Type B pancreatic cell (in vitro differentiated cells): ENCODE measurements at regions not wholly inside any gene's neighbourhood (a gene's known extent, or its start where the extent isn't known, plus 50 kb on each side); places are given as distances from the start of the nearest gene placed in this dataset.
"Not testable (repeated sequence)": the region's sequence is repeated elsewhere in the genome, so short reads cannot be mapped to it uniquely, and the experiment has no call there.

Source experiments
- DNase-seq: peaks from one replicate; pipeline ENCODE4 v3.0.0; 2021; ENCODE audit warnings: mixed read lengths; ENCODE audit not compliant: unreplicated experiment; ENCODE audit errors: extremely low spot score
- H3K27ac Mint-ChIP-seq: 2 replicates; pipeline ENCODE4 v1.8.0; 2021; ENCODE audit warnings: mild to moderate bottlenecking, mixed read lengths
- H3K27me3 Mint-ChIP-seq: 2 replicates; pipeline ENCODE4 v1.8.0; 2021; ENCODE audit warnings: mixed read lengths
- H3K36me3 Mint-ChIP-seq: 2 replicates; pipeline ENCODE4 v1.8.0; 2021; ENCODE audit warnings: mixed read lengths
- H3K4me1 Mint-ChIP-seq: one replicate; pipeline ENCODE4 v1.8.0; 2021; ENCODE audit warnings: mixed read lengths; ENCODE audit not compliant: unreplicated experiment
- H3K4me3 Mint-ChIP-seq: 2 replicates; pipeline ENCODE4 v1.8.0; 2021; ENCODE audit warnings: mild to moderate bottlenecking, mixed read lengths
- H3K9me3 Mint-ChIP-seq: 2 replicates; pipeline ENCODE4 v1.8.0; 2021; ENCODE audit warnings: mixed read lengths
- TF ChIP-seq, protein P1 (sequence below): fragments of 200-600 bp; sonication (generic); conservative IDR thresholded peaks from 2 replicates; pipeline ENCODE4 v1.5.0; 2021; ENCODE audit warnings: antibody characterized with exemption, mild to moderate bottlenecking

DNA sequence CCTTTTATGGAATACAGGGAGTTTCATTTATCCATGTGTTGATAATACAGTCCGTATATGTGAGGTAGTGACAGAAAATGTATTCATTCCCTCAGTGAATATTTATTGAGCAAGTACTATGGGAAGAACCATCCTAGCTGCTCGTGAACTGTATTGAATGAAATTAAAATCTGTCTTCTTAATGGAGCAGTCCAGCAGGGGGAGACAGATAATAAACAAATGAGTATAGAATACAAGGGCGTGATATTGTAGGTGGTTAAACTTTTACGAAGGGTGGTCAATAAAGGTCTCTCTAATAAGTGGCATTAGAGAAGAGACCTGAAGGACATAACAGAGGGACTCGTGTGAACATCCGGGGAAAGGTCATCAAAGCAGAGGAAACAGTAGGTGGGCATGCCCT is 62.7 kb upstream of the OSTN start:
- TF ChIP-seq, protein P1, sequence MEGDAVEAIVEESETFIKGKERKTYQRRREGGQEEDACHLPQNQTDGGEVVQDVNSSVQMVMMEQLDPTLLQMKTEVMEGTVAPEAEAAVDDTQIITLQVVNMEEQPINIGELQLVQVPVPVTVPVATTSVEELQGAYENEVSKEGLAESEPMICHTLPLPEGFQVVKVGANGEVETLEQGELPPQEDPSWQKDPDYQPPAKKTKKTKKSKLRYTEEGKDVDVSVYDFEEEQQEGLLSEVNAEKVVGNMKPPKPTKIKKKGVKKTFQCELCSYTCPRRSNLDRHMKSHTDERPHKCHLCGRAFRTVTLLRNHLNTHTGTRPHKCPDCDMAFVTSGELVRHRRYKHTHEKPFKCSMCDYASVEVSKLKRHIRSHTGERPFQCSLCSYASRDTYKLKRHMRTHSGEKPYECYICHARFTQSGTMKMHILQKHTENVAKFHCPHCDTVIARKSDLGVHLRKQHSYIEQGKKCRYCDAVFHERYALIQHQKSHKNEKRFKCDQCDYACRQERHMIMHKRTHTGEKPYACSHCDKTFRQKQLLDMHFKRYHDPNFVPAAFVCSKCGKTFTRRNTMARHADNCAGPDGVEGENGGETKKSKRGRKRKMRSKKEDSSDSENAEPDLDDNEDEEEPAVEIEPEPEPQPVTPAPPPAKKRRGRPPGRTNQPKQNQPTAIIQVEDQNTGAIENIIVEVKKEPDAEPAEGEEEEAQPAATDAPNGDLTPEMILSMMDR = peak; percentile 41
- Mint-ChIP-seq H3K27me3 (no peaks in the 10 kb centered on the region), H3K27ac (no peak overlapping the region), H3K4me1 (no peaks in the 10 kb centered on the region), H3K9me3 (no peaks in the 10 kb centered on the region), H3K4me3 (no peak overlapping the region), H3K36me3 (no peaks in the 10 kb centered on the region)
- DNase-seq = no peak

DNA sequence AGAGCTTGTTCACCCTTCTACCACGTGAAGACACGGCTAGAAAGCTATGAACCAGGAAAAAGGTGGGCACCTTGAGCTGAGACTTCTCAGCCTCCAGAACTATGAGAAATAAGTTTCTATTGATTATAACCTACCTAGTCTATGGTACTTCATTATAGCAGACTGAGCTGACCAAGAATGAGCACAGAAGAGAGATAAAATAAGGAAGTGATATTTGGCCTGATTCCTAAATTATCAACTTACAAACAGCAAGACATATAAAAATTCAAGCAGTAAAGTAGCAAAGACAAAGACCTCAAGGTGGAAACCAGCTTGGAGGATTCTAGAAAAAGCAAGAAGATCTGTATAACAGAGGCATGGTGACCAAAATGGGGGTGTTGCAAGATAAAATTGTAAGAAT is 63.9 kb upstream of the OSTN start:
- TF ChIP-seq, protein P1 = no peak
- H3K4me3 Mint-ChIP-seq = no peak overlapping the region
- no peaks in the 10 kb centered on the region for H3K4me1 Mint-ChIP-seq
- H3K36me3 Mint-ChIP-seq = no peaks in the 10 kb centered on the region
- no peak for DNase-seq
- no peak overlapping the region for H3K27ac Mint-ChIP-seq
- H3K9me3 Mint-ChIP-seq = no peaks in the 10 kb centered on the region
- no peaks in the 10 kb centered on the region for H3K27me3 Mint-ChIP-seq

GRCh38 chr3:191133359-191133758 is 65.7 kb upstream of the OSTN start:
- Mint-ChIP-seq H3K9me3 (no peaks in the 10 kb centered on the region), H3K36me3 (no peaks in the 10 kb centered on the region), H3K4me3 (no peak overlapping the region), H3K27me3 (no peaks in the 10 kb centered on the region), H3K27ac (no peak overlapping the region), H3K4me1 (no peaks in the 10 kb centered on the region)
- no peak for DNase-seq
- TF ChIP-seq, protein P1 = no peak

DNA sequence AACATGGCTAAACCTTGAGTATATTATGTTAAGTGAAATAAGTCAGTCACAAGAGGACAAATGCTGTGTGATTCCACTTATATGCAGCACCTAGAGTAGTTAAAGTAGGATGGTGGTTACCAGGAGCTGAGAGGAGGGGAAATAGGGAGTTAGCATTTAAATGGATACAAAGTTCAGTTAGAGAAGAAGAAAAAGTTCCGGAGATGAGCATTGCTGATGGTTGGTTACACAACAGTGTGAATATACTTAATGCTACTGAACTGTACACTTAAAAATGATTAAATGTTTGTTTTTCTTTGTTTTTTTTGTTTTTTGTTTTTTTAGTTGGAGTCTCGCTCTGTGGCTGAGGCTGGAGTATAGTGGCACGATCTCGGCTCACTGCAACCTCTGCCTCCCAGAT is 67.7 kb upstream of the OSTN start:
- H3K27me3 Mint-ChIP-seq = no peaks in the 10 kb centered on the region
- no peaks in the 10 kb centered on the region for H3K9me3 Mint-ChIP-seq
- no peak for DNase-seq
- no peaks in the 10 kb centered on the region for H3K4me1 Mint-ChIP-seq
- H3K27ac Mint-ChIP-seq = no peak overlapping the region
- no peak overlapping the region for H3K4me3 Mint-ChIP-seq
- TF ChIP-seq, protein P1 = no peak
- H3K36me3 Mint-ChIP-seq = no peaks in the 10 kb centered on the region

DNA sequence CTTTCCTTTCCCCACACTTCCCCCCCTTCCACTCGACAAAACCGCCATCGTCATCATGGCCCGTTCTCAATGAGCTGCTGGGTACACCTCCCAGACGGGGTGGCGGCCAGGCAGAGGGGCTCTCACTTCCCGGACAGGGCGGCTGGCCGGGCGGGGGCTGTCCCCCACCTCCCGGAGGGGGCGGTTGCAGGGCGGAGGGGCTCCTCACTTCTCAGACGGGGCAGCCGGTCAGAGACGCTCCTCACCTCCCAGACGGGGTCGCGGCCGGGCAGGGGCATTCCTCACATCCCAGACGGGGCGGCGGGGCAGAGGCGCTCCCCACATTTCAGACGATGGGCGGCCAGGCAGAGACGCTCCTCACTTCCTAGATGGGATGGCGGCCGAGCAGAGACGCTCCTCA is 74.2 kb upstream of the OSTN start:
- H3K4me3 Mint-ChIP-seq, H3K36me3 Mint-ChIP-seq, H3K27me3 Mint-ChIP-seq, H3K27ac Mint-ChIP-seq, H3K4me1 Mint-ChIP-seq, DNase-seq, H3K9me3 Mint-ChIP-seq: not testable (repeated sequence)

DNA sequence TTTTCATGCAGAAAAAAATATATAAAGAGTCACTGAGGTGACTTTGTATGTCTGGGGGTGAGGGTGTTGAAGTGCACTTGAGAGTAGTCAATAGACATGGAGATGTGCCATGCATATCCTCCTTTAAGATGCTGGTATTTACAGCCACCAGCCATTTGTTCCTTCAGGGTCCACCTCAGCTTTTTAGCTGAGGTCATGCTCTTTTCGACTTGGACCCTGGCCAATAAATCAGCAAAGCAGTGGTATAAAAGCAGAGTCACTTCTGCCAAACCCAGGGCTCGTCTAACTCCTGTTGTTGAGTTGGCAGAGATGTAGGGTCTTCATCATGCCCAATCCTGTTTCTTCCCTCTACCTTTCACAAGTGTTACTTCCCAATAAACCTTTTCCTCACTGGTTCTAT is 75.1 kb upstream of the OSTN start:
- no peak for DNase-seq
- Mint-ChIP-seq H3K4me1 (peaks cover 4% of the 10 kb centered on the region), H3K36me3 (no peaks in the 10 kb centered on the region), H3K4me3 (no peak overlapping the region), H3K27ac (no peak overlapping the region), H3K9me3 (no peaks in the 10 kb centered on the region), H3K27me3 (no peaks in the 10 kb centered on the region)
- TF ChIP-seq, protein P1 = no peak
